GM06990 (cell line): ENCODE measurements at regions not wholly inside any gene's neighbourhood (a gene's known extent, or its start where the extent isn't known, plus 50 kb on each side); places are given as distances from the start of the nearest gene placed in this dataset.

Source experiments
- DNase-seq: peaks from one replicate; pipeline ENCODE4 v3.0.0-alpha.2; 2011; ENCODE audit not compliant: insufficient read length; ENCODE audit errors: extremely low read depth
- H3K27me3 ChIP-seq: replicated peaks from 2 replicates; pipeline ENCODE4 v1.6.0; 2011; ENCODE audit warnings: low read length; ENCODE audit not compliant: control insufficient read depth, insufficient read depth
- H3K36me3 ChIP-seq: 2 replicates; pipeline ENCODE4 v1.5.1; 2011; ENCODE audit warnings: low read length; ENCODE audit not compliant: control insufficient read depth, insufficient read depth
- H3K4me3 ChIP-seq: replicated peaks from 2 replicates; pipeline ENCODE4 v1.5.1; 2011; ENCODE audit warnings: low read depth, mild to moderate bottlenecking, control low read depth, low read length
- CTCF ChIP-seq: IDR thresholded peaks from 2 replicates; pipeline ENCODE4 v1.5.1; 2011; ENCODE audit warnings: low read length, control low read depth, mild to moderate bottlenecking, inconsistent platforms; ENCODE audit not compliant: insufficient read depth, poor library complexity, severe bottlenecking

DNA sequence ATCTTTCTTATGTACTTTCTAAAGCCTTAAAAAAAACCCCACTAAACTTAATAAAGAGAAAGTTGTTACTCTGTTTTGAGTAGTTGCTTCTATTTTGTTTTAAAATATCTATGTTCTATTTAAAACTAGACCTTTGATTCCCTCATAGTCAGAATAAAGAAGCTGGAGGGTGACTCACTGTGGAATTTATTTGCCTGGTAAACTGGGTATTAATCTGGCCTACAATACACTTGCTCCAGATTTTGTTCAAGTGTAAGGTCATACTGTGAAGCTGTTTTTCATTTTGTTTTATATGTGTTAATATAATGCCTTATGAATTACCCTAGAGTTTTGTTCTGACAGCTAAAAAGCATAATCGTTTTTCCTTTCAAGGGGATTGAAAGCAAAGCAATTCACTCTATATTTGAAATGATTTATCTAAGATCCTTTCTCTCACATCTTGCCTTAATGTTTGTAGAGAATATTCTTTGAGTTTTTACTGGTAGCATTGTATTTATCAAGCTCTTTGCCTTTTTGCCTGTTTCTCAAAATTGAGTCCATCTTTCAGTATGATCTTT, 277.4 kb upstream of the PITX2 start:
- Histone ChIP-seq H3K27me3 (no peaks in the 10 kb centered on the region; the same call in 1 of the 2 replicates), H3K4me3 (no peak overlapping the region), H3K36me3 (no peaks in the 10 kb centered on the region)
- no peak for TF ChIP-seq CTCF
- no peak for DNase-seq

DNA sequence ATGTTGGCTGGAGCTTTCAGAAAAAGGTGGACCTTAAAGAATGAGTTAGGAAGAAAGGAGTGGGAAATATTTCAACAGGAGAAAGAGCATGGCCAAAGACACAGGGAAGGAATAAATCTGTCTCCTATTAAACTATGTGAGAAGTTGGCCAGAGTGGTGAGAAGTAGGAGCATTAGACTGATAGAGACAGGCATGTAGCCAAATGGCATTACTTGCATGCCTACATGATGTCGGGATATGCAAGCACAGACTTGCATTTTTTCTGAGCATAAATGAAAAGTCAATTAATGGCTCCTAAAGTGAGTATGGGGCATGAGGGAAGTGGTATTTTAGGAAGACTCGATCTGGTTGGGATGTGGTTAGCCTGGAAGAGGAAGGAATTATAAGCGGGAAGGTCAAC, 279.6 kb upstream of the PITX2 start:
- no peak for DNase-seq
- Histone ChIP-seq H3K36me3 (no peaks in the 10 kb centered on the region), H3K27me3 (no peaks in the 10 kb centered on the region; the same call in 1 of the 2 replicates), H3K4me3 (no peak overlapping the region)
- TF ChIP-seq CTCF = no peak

DNA sequence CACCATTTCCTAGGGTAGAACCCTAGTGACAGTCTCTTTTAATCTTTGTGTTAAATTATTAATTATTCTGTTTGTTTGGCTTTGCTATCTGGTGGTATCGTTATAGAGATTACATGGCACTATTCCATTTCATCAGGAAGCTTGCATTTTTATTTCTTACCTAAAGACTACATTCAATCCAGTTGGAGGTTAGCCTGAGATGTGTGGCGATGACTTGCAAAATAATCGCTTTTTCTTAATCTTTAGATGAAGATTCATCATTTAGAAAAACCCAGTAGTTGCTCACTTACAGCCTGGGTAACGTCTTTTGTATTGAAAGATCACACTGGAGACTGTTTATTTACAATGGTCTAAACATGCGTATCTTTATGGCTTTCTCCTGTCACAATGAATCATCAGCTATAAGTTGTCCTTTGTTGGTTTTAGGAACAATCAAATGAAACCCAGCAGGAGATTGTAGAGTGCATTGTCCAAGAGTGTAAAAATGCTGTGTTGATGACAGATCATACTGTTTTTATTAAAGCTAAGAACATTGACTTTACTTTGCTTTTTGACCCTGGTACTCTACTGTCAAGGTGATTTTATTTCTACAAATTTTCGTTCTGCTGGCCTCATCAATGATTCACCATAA, 281.7 kb upstream of the PITX2 start:
- Histone ChIP-seq H3K27me3 (no peaks in the 10 kb centered on the region; the same call in 1 of the 2 replicates), H3K4me3 (no peak overlapping the region), H3K36me3 (no peaks in the 10 kb centered on the region)
- no peak for TF ChIP-seq CTCF
- no peak for DNase-seq

DNA sequence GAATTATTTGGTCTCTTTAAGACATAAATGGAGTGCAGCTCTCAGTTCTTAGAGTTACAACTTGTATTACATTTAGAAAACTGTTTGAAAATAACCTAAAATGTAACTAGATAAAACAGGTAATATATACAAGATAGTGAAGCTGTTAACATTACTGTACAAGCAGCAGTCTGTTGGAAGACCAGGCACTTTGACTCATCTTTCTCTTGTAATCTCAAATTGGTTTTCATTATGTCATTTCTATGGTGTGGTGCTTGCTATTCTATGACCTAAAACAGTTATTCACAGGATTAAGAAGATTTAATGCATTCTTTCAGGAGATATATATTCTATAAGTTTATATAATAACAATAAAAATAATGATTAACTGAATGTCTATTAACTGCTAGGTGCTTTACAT, 282.5 kb upstream of the PITX2 start:
- DNase-seq = no peak
- Histone ChIP-seq H3K4me3 (no peak overlapping the region), H3K27me3 (no peaks in the 10 kb centered on the region; the same call in 1 of the 2 replicates), H3K36me3 (no peaks in the 10 kb centered on the region)
- no peak for TF ChIP-seq CTCF

- no peaks in the 10 kb centered on the region for H3K27me3 ChIP-seq
- no peak overlapping the region for H3K4me3 ChIP-seq
- H3K36me3 ChIP-seq = no peaks in the 10 kb centered on the region
- no peak for DNase-seq
- no peak for TF ChIP-seq CTCF
Measured at GRCh38 chr4:110907801-110908313, 285.0 kb upstream of the PITX2 start.
